GM12878 (cell line): ENCODE measurements at regions not wholly inside any gene's neighbourhood (a gene's known extent, or its start where the extent isn't known, plus 50 kb on each side); places are given as distances from the start of the nearest gene placed in this dataset.

Experiments used
- ATAC-seq: fragments of 200-7000 bp; cut with Tn5 transposase; 3 replicates; pipeline ENCODE4 v1.9.1; 2020; ENCODE audit warnings: mild to moderate bottlenecking, moderate library complexity
- BruUV-seq: library from RNA; stranded (reverse); fragments of 400-500 nt; replicated peaks from 2 replicates; lab custom pipeline; 2021; lab: Mats Ljungman, UMichigan
- CTCF ChIA-PET: fragments of 300-600 bp; sonication (Branson Sonifier 250); formaldehyde crosslinking; extraction: SDS; loops from one replicate; lab custom pipeline; 2021; ENCODE audit warnings: inconsistent platforms; lab: Yijun Ruan, JAX
- POLR2A ChIA-PET: fragments of 350-600 bp; formaldehyde crosslinking; extraction: SDS; loops from one replicate; lab custom pipeline; 2021; ENCODE audit warnings: inconsistent platforms; lab: Charles Lee
- RAD21 ChIA-PET: fragments of 300-600 bp; sonication (Branson Sonifier 250); formaldehyde crosslinking; loops from one replicate; lab custom pipeline; 2023; ENCODE audit warnings: antibody characterized with exemption; ENCODE audit not compliant: unreplicated experiment; lab: Charles Lee
- SMC1A ChIA-PET: fragments of 300-600 bp; sonication (Branson Sonifier 250); formaldehyde crosslinking; loops from one replicate; lab custom pipeline; 2023; ENCODE audit not compliant: unreplicated experiment, uncharacterized antibody; lab: Charles Lee
- DNase-seq: peaks from one replicate; pipeline ENCODE4 v3.0.0-alpha.2; 2011; ENCODE audit warnings: low read depth, low spot score
- FAIRE-seq: peaks from 3 replicates; lab custom pipeline; 2011; peaks lifted over from hg19 to GRCh38; lab: Jason Lieb, UNC
- H2AFZ ChIP-seq: 2 replicates; pipeline ENCODE4 v1.6.0; 2011; ENCODE audit warnings: low read depth, low read length, control low read depth; ENCODE audit not compliant: control insufficient read depth
- H3K27ac ChIP-seq: 2 replicates; pipeline ENCODE4 v1.5.1; 2011; ENCODE audit warnings: control low read depth; ENCODE audit not compliant: control insufficient read depth, insufficient read depth
- H3K27me3 ChIP-seq, 2 experiments: replicated peaks in 1 of 2; 2 replicates each; pipeline versions ENCODE4 v1.6.0 to v1.6.1; 2011; ENCODE audit warnings: low read length in 1 of 2; ENCODE audit not compliant: control insufficient read depth in 2 of 2, insufficient read depth in 2 of 2
- H3K36me3 ChIP-seq, 2 experiments: 2 replicates each; pipeline ENCODE4 v1.5.1; 2011; ENCODE audit warnings: low read length in 1 of 2; ENCODE audit not compliant: control insufficient read depth in 2 of 2, insufficient read depth in 2 of 2
- H3K4me1 ChIP-seq: 2 replicates; pipeline ENCODE4 v1.6.1; 2011; ENCODE audit warnings: mild to moderate bottlenecking, low read length, moderate library complexity, mixed read lengths; ENCODE audit not compliant: control insufficient read depth, insufficient read depth
- H3K4me2 ChIP-seq: 2 replicates; pipeline ENCODE4 v1.6.0; 2011; ENCODE audit warnings: control low read depth; ENCODE audit not compliant: control insufficient read depth, insufficient read depth
- H3K4me3 ChIP-seq: fragments of 200-600 bp; sonication (generic); 2 replicates; pipeline ENCODE4 v1.5.1; 2016
- H3K79me2 ChIP-seq: 2 replicates; pipeline ENCODE4 v1.6.0; 2011; ENCODE audit warnings: low read length; ENCODE audit not compliant: control insufficient read depth, insufficient read depth
- H3K9ac ChIP-seq: 2 replicates; pipeline ENCODE4 v1.8.0; 2011; ENCODE audit warnings: low read length, control low read depth, mixed read lengths; ENCODE audit not compliant: control insufficient read depth, insufficient read depth
- H3K9me3 ChIP-seq: replicated peaks from 3 replicates; pipeline ENCODE4 v1.5.1; 2011; ENCODE audit warnings: mild to moderate bottlenecking, low read length; ENCODE audit not compliant: control insufficient read depth, insufficient read depth
- H4K20me1 ChIP-seq: 2 replicates; pipeline ENCODE4 v1.6.0; 2011; ENCODE audit not compliant: control insufficient read depth, insufficient read depth
- RB1 ChIP-seq: fragments of 450-650 bp; formaldehyde crosslinking; IDR thresholded peaks from 2 replicates; pipeline ENCODE4 v1.6.1; 2017; ENCODE audit warnings: mild to moderate bottlenecking, borderline replicate concordance
- SREBF2 ChIP-seq: IDR thresholded peaks from 2 replicates; pipeline ENCODE4 v1.6.1; 2012; ENCODE audit warnings: mild to moderate bottlenecking, low read length
- WGBS: methylation state at CpG from one replicate; pipeline ENCODE4 v1.1.6; 2016; ENCODE audit warnings: low lambda C conversion rate; ENCODE audit not compliant: insufficient replicate concordance, insufficient coverage; ENCODE audit errors: missing lambda C conversion rate; 5-methylcytosine and 5-hydroxymethylcytosine counted together
- in situ Hi-C: fragments of 300-500 bp; cut with MboI; formaldehyde crosslinking; loops from 9 replicates; pipeline ENCODE4 v1.14.3; 2018; ENCODE audit warnings: mixed read lengths
- intact Hi-C: fragments of 100-400 bp; cut with micrococcal nuclease; formaldehyde crosslinking; loops from one replicate; pipeline ENCODE4 v1.14.2; 2022; ENCODE audit not compliant: unreplicated experiment
- TF ChIP-seq, protein P1 (sequence below): fragments of 450-650 bp; IDR thresholded peaks from 2 replicates; pipeline ENCODE4 v1.6.1; 2018; ENCODE audit warnings: borderline replicate concordance, mild to moderate bottlenecking; ENCODE audit not compliant: partially characterized antibody
- TF ChIP-seq, protein P2 (sequence below): fragments of 450-650 bp; IDR thresholded peaks from 2 replicates; pipeline ENCODE4 v1.6.1; 2017; ENCODE audit warnings: mild to moderate bottlenecking, moderate library complexity
- TF ChIP-seq, protein P3 (sequence below): IDR thresholded peaks from 2 replicates; pipeline ENCODE4 v1.6.1; 2011; ENCODE audit warnings: borderline replicate concordance, low read depth, mild to moderate bottlenecking, moderate library complexity, low read length; ENCODE audit not compliant: insufficient read depth, poor library complexity, severe bottlenecking

DNA sequence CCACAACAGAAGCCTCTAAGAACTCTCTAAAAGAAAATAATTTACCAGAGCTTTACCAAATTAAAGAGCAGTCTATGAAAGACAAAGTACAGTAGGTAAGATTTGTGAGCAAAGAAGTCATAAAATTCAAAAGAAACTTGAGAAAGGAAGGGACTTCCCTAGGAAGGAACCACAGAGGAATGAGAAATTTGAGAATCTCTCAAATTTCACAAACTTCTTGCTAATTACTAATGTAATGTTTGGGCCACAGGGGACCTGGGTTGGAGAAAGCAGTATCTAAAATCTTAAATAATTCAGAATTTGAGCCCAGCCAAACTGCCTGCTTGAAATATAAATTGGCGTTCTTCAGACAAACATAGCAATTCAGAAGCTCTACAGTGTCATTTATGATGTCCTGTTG, 225.0 kb upstream of the PRR16 start:
- H3K36me3 ChIP-seq, result no peaks in the 10 kb centered on the region
- in situ Hi-C loops (no loop called here), intact Hi-C loops (no loop called here)
- POLR2A ChIA-PET, result no interaction called here
- no peak for ATAC-seq
- no TSS peak for BruUV-seq
- FAIRE-seq, result no peak
- TF ChIP-seq, protein P1, sequence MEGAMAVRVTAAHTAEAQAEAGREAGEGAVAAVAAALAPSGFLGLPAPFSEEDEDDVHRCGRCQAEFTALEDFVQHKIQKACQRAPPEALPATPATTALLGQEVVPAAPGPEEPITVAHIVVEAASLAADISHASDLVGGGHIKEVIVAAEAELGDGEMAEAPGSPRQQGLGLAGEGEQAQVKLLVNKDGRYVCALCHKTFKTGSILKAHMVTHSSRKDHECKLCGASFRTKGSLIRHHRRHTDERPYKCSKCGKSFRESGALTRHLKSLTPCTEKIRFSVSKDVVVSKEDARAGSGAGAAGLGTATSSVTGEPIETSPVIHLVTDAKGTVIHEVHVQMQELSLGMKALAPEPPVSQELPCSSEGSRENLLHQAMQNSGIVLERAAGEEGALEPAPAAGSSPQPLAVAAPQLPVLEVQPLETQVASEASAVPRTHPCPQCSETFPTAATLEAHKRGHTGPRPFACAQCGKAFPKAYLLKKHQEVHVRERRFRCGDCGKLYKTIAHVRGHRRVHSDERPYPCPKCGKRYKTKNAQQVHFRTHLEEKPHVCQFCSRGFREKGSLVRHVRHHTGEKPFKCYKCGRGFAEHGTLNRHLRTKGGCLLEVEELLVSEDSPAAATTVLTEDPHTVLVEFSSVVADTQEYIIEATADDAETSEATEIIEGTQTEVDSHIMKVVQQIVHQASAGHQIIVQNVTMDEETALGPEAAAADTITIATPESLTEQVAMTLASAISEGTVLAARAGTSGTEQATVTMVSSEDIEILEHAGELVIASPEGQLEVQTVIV, result no peak
- no peak for TF ChIP-seq RB1
- TF ChIP-seq, protein P2, sequence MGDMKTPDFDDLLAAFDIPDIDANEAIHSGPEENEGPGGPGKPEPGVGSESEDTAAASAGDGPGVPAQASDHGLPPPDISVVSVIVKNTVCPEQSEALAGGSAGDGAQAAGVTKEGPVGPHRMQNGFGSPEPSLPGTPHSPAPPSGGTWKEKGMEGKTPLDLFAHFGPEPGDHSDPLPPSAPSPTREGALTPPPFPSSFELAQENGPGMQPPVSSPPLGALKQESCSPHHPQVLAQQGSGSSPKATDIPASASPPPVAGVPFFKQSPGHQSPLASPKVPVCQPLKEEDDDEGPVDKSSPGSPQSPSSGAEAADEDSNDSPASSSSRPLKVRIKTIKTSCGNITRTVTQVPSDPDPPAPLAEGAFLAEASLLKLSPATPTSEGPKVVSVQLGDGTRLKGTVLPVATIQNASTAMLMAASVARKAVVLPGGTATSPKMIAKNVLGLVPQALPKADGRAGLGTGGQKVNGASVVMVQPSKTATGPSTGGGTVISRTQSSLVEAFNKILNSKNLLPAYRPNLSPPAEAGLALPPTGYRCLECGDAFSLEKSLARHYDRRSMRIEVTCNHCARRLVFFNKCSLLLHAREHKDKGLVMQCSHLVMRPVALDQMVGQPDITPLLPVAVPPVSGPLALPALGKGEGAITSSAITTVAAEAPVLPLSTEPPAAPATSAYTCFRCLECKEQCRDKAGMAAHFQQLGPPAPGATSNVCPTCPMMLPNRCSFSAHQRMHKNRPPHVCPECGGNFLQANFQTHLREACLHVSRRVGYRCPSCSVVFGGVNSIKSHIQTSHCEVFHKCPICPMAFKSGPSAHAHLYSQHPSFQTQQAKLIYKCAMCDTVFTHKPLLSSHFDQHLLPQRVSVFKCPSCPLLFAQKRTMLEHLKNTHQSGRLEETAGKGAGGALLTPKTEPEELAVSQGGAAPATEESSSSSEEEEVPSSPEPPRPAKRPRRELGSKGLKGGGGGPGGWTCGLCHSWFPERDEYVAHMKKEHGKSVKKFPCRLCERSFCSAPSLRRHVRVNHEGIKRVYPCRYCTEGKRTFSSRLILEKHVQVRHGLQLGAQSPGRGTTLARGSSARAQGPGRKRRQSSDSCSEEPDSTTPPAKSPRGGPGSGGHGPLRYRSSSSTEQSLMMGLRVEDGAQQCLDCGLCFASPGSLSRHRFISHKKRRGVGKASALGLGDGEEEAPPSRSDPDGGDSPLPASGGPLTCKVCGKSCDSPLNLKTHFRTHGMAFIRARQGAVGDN, result no peak
- TF ChIP-seq, protein P3, sequence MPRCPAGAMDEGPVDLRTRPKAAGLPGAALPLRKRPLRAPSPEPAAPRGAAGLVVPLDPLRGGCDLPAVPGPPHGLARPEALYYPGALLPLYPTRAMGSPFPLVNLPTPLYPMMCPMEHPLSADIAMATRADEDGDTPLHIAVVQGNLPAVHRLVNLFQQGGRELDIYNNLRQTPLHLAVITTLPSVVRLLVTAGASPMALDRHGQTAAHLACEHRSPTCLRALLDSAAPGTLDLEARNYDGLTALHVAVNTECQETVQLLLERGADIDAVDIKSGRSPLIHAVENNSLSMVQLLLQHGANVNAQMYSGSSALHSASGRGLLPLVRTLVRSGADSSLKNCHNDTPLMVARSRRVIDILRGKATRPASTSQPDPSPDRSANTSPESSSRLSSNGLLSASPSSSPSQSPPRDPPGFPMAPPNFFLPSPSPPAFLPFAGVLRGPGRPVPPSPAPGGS, result no peak
- no peak for TF ChIP-seq SREBF2
- TF ChIP-seq, all 136 proteins: peak for 0
- WGBS, result 50% methylated on average over 1 of the region's 1 CpG
- Histone ChIP-seq H3K9ac (no peak overlapping the region), H2AFZ (peak overlapping the region; percentile 39), H3K4me3 (no peak overlapping the region), H3K9me3 (no peaks in the 10 kb centered on the region), H4K20me1 (no peaks in the 10 kb centered on the region), H3K27ac (no peak overlapping the region), H3K4me2 (no peak overlapping the region), H3K27me3 (no peaks in the 10 kb centered on the region), H3K79me2 (no peaks in the 10 kb centered on the region), H3K4me1 (no peaks in the 10 kb centered on the region)
- no peak for DNase-seq
- ChIA-PET CTCF (no interaction called here), SMC1A (no interaction called here), RAD21 (no interaction called here)
